Activated CD4-positive, alpha-beta T cell treated with anti-CD3 and anti-CD28 coated beads, Interleukin-2, Interleukin-6, amounts not matched to agents 100 ng/mL and 50 ng/mL, durations not matched to agents 16 hours and 8 hours (primary cell): ENCODE measurements at regions not wholly inside any gene's neighbourhood (a gene's known extent, or its start where the extent isn't known, plus 50 kb on each side); places are given as distances from the start of the nearest gene placed in this dataset.

Experiments
- DNase-seq: peaks from one replicate; pipeline ENCODE4 v3.0.0-alpha.2; 2020

- DNase-seq, result no peak
Observed at GRCh38 chr2:67792191-67792590, 270.6 kb downstream of the C1D start.

- no peak for DNase-seq
Observed at GRCh38 chr2:67792681-67793091, 270.1 kb downstream of the C1D start.

GRCh38 chr2:67797801-67798540 is 264.8 kb downstream of the C1D start:
- no peak for DNase-seq

GRCh38 chr2:67798541-67799160 is 264.2 kb downstream of the C1D start:
- no peak for DNase-seq

GRCh38 chr2:67799886-67800285 is 262.9 kb downstream of the C1D start:
- no peak for DNase-seq

GRCh38 chr2:67802291-67802690 is 260.5 kb downstream of the C1D start:
- DNase-seq, result no peak

- no peak for DNase-seq
Observed at GRCh38 chr2:67802824-67803223, 260.0 kb downstream of the C1D start.

- no peak for DNase-seq
Observed at GRCh38 chr2:67806816-67807215, 256.0 kb downstream of the C1D start.

GRCh38 chr2:67808112-67808511 is 254.7 kb downstream of the C1D start:
- no peak for DNase-seq

GRCh38 chr2:67812682-67813081 is 250.1 kb downstream of the C1D start:
- no peak for DNase-seq

GRCh38 chr2:67823726-67824125 is 239.1 kb downstream of the C1D start:
- DNase-seq, result no peak

- no peak for DNase-seq
Observed at GRCh38 chr2:67824186-67824585, 238.6 kb downstream of the C1D start.

- no peak for DNase-seq
Observed at GRCh38 chr2:67825476-67825875, 237.3 kb downstream of the C1D start.

- no peak for DNase-seq
Observed at GRCh38 chr2:67828066-67828465, 234.7 kb downstream of the C1D start.

- no peak for DNase-seq
Observed at GRCh38 chr2:67829470-67829869, 233.3 kb downstream of the C1D start.

GRCh38 chr2:67833632-67834031 is 229.2 kb downstream of the C1D start:
- DNase-seq, result no peak

GRCh38 chr2:67834482-67834881 is 228.3 kb downstream of the C1D start:
- DNase-seq, result no peak

GRCh38 chr2:67835266-67835665 is 227.5 kb downstream of the C1D start:
- no peak for DNase-seq

GRCh38 chr2:67836866-67837265 is 225.9 kb downstream of the C1D start:
- no peak for DNase-seq

- no peak for DNase-seq
Observed at GRCh38 chr2:67838205-67838604, 224.6 kb downstream of the C1D start.

GRCh38 chr2:67839242-67839641 is 223.6 kb downstream of the C1D start:
- no peak for DNase-seq

- no peak for DNase-seq
Observed at GRCh38 chr2:67839668-67840067, 223.1 kb downstream of the C1D start.

GRCh38 chr2:67840460-67841068 is 222.2 kb downstream of the C1D start:
- DNase-seq, result peak; percentile 52

GRCh38 chr2:67841711-67842110 is 221.1 kb downstream of the C1D start:
- DNase-seq, result no peak
